PC-9 (cell line): ENCODE measurements at regions not wholly inside any gene's neighbourhood (a gene's known extent, or its start where the extent isn't known, plus 50 kb on each side); places are given as distances from the start of the nearest gene placed in this dataset.

Experiments
- EZH2 ChIP-seq: fragments of 200-600 bp; sonication (generic); IDR thresholded peaks from 2 replicates; pipeline ENCODE4 v1.8.0; 2017; ENCODE audit warnings: antibody characterized with exemption, low read depth
- TF ChIP-seq, protein P1 (sequence below): fragments of 200-600 bp; sonication (generic); conservative IDR thresholded peaks from 2 replicates; pipeline ENCODE4 v1.6.1; 2017; ENCODE audit warnings: mixed run types, antibody characterized with exemption, mild to moderate bottlenecking, moderate library complexity

DNA sequence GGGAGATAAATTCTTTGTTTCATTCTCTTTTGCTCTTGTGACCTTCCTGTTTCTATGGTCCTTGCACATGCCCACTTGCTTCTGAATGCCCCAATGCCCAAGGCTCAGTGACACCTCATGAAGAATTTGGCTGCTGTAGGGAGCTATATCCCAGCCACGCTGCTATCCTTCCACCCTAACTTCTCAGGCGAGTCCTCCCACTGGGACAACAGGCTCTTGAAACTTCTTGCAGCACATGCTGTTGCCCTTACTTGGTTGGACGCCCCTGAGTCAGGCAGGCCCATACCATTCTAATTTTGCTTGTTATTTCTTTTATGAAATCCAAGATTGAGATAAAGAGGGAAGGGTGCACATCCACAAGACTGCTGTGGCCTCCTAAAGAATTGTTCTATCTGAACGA lies 57.6 kb upstream of the BLID start:
- TF ChIP-seq, protein P1, sequence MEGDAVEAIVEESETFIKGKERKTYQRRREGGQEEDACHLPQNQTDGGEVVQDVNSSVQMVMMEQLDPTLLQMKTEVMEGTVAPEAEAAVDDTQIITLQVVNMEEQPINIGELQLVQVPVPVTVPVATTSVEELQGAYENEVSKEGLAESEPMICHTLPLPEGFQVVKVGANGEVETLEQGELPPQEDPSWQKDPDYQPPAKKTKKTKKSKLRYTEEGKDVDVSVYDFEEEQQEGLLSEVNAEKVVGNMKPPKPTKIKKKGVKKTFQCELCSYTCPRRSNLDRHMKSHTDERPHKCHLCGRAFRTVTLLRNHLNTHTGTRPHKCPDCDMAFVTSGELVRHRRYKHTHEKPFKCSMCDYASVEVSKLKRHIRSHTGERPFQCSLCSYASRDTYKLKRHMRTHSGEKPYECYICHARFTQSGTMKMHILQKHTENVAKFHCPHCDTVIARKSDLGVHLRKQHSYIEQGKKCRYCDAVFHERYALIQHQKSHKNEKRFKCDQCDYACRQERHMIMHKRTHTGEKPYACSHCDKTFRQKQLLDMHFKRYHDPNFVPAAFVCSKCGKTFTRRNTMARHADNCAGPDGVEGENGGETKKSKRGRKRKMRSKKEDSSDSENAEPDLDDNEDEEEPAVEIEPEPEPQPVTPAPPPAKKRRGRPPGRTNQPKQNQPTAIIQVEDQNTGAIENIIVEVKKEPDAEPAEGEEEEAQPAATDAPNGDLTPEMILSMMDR = no peak
- no peak for TF ChIP-seq EZH2
